ENCODE measurements at regions not wholly inside any gene's neighbourhood (a gene's known extent, or its start where the extent isn't known, plus 50 kb on each side); places are given as distances from the start of the nearest gene placed in this dataset.

DNA sequence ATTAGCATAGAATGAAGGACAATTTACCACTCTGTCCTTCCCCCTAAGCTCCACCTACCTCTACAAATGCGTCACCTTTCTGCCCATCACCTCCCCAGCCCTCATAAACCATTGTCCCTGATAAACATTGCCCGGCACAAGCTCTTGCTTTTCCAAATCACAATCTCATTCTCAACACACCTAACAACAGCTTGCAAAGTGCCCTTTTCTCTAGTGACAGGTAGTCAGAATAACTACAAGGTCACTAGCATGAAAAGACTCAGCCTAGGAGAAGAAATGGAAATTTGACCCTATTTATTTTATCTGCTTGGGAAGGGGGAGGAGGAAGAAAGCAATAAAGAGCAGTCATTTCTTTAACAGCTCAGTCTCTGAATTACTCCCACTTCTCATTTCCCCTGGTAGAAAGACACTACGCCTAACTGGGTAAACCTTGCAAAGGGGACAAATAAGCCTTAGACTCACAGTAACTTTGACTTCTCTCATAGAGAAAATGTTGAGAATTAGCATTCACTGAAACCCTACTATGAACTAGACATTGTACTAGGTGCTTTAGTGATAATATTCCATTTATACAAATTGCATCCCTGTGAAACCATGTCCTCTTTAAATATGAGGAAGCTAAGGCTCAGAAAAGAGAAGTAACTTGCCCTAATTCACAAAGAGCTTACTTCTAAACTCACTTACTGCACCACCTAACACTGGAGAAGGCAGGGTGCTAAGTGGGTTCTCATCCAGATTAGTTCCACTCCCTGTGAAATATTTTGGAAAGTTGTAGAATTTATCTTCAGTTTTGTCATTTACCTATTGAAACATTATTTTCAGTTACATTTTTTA lies 116.2 kb upstream of the FNDC3A start:
- no peak for ATAC-seq (ENCODE audit: low FRiP score)
- H3K27ac ChIP-seq (ENCODE audit: low read depth in 1 of 2, low read length in 2 of 2) = no peak overlapping the region

DNA sequence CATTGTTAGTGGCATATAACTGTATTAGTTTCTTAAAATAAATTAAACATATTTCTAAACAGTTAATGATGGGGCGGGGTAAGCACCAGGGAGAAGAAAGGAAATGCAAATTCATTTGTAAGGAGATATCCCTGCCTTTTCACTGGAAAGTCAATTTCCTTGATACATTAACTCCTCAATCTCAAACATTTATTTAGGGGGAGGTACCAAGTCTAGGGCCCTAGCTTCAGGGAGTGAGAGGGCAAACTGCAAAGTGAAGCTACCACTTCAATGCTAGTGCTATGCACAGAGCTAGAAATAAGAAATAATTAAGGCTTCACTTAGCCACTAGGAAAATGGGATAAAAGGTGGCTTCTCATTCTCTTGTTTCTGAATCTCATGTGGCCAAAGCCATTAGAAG lies 115.3 kb upstream of the FNDC3A start:
- Histone ChIP-seq H3K4me3 (ENCODE audit: low read length in 2 of 2) (no peak overlapping the region), H3K27me3 (ENCODE audit: control insufficient read depth in 1 of 2, insufficient read depth in 2 of 2, low read length in 1 of 2) (no peaks in the 10 kb centered on the region), H3K4me1 (ENCODE audit: control insufficient read depth in 1 of 2, insufficient read depth in 2 of 2, low read length in 2 of 2) (no peaks in the 10 kb centered on the region), H3K36me3 (ENCODE audit: control insufficient read depth in 1 of 2, insufficient read depth in 2 of 2, low read length in 1 of 2) (no peaks in the 10 kb centered on the region), H3K27ac (ENCODE audit: low read depth in 1 of 2, low read length in 2 of 2) (no peak overlapping the region), H3K9me3 (ENCODE audit: control insufficient read depth, low read length) (no peaks in the 10 kb centered on the region)
- intact Hi-C loops (cut with DNase I) = no loop called here
- ATAC-seq (ENCODE audit: low FRiP score) = no peak
- 89 to 95% methylated on average over 1 of the region's 1 CpG for WGBS, 2 donors
- no peak for DNase-seq

More for the DNA sequence above, 116.2 kb upstream of the FNDC3A start:
- intact Hi-C loops (cut with DNase I) = no loop called here
- DNase-seq = no peak
- H3K9me3 ChIP-seq (ENCODE audit: control insufficient read depth, low read length) = no peaks in the 10 kb centered on the region
- H3K27me3 ChIP-seq (ENCODE audit: control insufficient read depth in 1 of 2, insufficient read depth in 2 of 2, low read length in 1 of 2) = no peaks in the 10 kb centered on the region
- no peaks in the 10 kb centered on the region for H3K36me3 ChIP-seq (ENCODE audit: control insufficient read depth in 1 of 2, insufficient read depth in 2 of 2, low read length in 1 of 2)
- H3K4me3 ChIP-seq (ENCODE audit: low read length in 2 of 2) = no peak overlapping the region
- WGBS, 2 donors = 87 to 91% methylated on average over 3 of the region's 3 CpGs
- no peaks in the 10 kb centered on the region for H3K4me1 ChIP-seq (ENCODE audit: control insufficient read depth in 1 of 2, insufficient read depth in 2 of 2, low read length in 2 of 2)

DNA sequence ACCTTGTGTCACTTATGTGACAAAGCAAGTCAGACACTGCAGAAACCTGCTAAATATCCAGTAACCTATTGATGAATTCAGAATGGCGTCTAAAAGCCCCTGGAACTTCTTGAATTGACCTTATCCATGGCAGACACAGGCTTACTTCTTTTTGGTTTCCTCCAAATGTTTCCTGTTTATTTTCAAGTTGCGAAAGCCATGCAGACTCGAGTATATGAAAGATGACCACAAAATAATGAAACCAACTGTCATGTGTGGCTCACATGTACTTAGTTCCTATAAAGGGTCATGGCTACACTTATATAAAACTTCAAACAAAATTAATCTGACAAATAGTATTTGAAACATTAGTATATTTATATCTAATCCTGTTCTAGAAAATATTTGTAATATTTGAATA lies 113.1 kb upstream of the FNDC3A start:
- no peak for ATAC-seq (ENCODE audit: low FRiP score)
- Histone ChIP-seq H3K27me3 (ENCODE audit: control insufficient read depth in 1 of 2, insufficient read depth in 2 of 2, low read length in 1 of 2) (no peaks in the 10 kb centered on the region), H3K27ac (ENCODE audit: low read depth in 1 of 2, low read length in 2 of 2) (no peak overlapping the region), H3K4me3 (ENCODE audit: low read length in 2 of 2) (no peak overlapping the region), H3K4me1 (ENCODE audit: control insufficient read depth in 1 of 2, insufficient read depth in 2 of 2, low read length in 2 of 2) (no peaks in the 10 kb centered on the region), H3K9me3 (ENCODE audit: control insufficient read depth, low read length) (no peaks in the 10 kb centered on the region), H3K36me3 (ENCODE audit: control insufficient read depth in 1 of 2, insufficient read depth in 2 of 2, low read length in 1 of 2) (no peaks in the 10 kb centered on the region)
- intact Hi-C loops (cut with DNase I) = no loop called here
- no peak for DNase-seq
- 83 to 86% methylated on average over 3 of the region's 3 CpGs for WGBS, 2 donors

DNA sequence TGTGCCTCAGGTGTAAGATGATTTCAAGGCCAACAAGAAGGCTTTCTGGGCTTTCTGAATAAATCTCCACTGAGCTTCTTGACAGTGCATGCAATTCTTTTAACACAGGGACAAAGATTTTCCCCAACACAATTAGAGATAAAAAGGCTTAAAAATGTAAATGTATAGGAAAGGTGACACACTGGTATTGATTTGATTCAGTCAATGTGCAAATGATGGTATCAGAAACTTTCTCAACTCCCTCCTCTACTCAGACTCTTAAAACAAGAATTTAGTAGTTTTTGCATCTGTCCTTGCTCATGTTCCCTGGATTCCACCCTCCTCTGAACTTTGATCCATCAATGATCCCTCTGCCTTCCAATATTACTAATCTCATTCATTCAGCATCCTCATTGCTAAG lies 111.6 kb upstream of the FNDC3A start:
- H3K36me3 ChIP-seq (ENCODE audit: control insufficient read depth in 1 of 2, insufficient read depth in 2 of 2, low read length in 1 of 2) = no peaks in the 10 kb centered on the region
- no peak overlapping the region for H3K4me3 ChIP-seq (ENCODE audit: low read length in 2 of 2)
- ATAC-seq (ENCODE audit: low FRiP score) (no peak), DNase-seq (no peak)
- no peak overlapping the region for H3K27ac ChIP-seq (ENCODE audit: low read depth in 1 of 2, low read length in 2 of 2)
- H3K4me1 ChIP-seq (ENCODE audit: control insufficient read depth in 1 of 2, insufficient read depth in 2 of 2, low read length in 2 of 2) = no peaks in the 10 kb centered on the region
- intact Hi-C loops (cut with DNase I) = no loop called here
- H3K27me3 ChIP-seq (ENCODE audit: control insufficient read depth in 1 of 2, insufficient read depth in 2 of 2, low read length in 1 of 2) = no peaks in the 10 kb centered on the region
- no peaks in the 10 kb centered on the region for H3K9me3 ChIP-seq (ENCODE audit: control insufficient read depth, low read length)

DNA sequence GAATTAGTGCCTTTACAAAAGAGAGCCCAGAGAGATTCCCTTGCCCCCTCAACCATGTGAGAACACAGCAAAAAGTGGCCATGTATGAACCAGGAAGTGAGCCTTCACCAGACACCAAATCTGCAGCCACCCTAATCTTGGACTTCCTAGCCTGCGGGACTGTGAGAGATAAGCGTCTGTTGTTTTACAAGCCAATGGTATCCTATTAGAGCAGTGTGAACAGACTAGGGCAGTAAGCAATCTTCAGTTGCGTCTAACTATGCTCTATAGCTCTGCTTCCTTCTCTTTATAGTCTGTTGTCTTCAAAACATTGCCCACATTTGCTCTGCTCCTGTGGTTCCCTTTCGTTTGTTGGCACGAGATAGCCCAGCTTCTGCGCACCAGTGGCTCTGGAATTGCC lies 109.5 kb upstream of the FNDC3A start:
- H3K27ac ChIP-seq (ENCODE audit: low read depth in 1 of 2, low read length in 2 of 2) = no peak overlapping the region
- H3K27me3 ChIP-seq (ENCODE audit: control insufficient read depth in 1 of 2, insufficient read depth in 2 of 2, low read length in 1 of 2) = no peaks in the 10 kb centered on the region
- no peaks in the 10 kb centered on the region for H3K36me3 ChIP-seq (ENCODE audit: control insufficient read depth in 1 of 2, insufficient read depth in 2 of 2, low read length in 1 of 2)
- ATAC-seq (ENCODE audit: low FRiP score) (no peak), DNase-seq (no peak)
- H3K4me1 ChIP-seq (ENCODE audit: control insufficient read depth in 1 of 2, insufficient read depth in 2 of 2, low read length in 2 of 2) = no peaks in the 10 kb centered on the region
- H3K9me3 ChIP-seq (ENCODE audit: control insufficient read depth, low read length) = no peaks in the 10 kb centered on the region
- H3K4me3 ChIP-seq (ENCODE audit: low read length in 2 of 2) = no peak overlapping the region
- intact Hi-C loops (cut with DNase I) = no loop called here
- WGBS, 2 donors = 69 to 72% methylated on average over 6 of the region's 6 CpGs

DNA sequence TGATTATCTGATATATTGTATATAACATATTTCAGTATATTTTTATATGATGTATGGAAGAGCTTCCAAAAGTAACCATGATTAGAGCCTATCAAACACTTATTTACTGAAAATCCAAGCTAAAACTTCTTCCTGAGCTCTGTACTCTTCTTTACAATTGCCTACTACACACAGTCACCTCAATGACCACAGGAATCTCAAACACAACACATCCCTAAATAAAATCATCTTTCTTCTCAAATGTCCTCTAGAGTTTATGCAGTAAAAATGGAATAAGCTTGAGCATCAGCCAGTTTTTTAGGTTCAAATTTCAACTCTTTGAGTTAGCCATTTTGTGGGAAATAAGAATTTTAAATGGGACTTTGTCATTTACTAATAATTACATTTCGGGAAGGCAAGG lies 102.6 kb upstream of the FNDC3A start:
- Histone ChIP-seq H3K4me3 (ENCODE audit: low read length in 2 of 2) (no peak overlapping the region), H3K4me1 (ENCODE audit: control insufficient read depth in 1 of 2, insufficient read depth in 2 of 2, low read length in 2 of 2) (no peaks in the 10 kb centered on the region), H3K27ac (ENCODE audit: low read depth in 1 of 2, low read length in 2 of 2) (no peak overlapping the region), H3K36me3 (ENCODE audit: control insufficient read depth in 1 of 2, insufficient read depth in 2 of 2, low read length in 1 of 2) (no peaks in the 10 kb centered on the region), H3K27me3 (ENCODE audit: control insufficient read depth in 1 of 2, insufficient read depth in 2 of 2, low read length in 1 of 2) (no peaks in the 10 kb centered on the region), H3K9me3 (ENCODE audit: control insufficient read depth, low read length) (no peaks in the 10 kb centered on the region)
- intact Hi-C loops (cut with DNase I) = no loop called here
- ATAC-seq (ENCODE audit: low FRiP score) (no peak), DNase-seq (no peak)
- 91 to 96% methylated on average over 1 of the region's 1 CpG for WGBS, 2 donors

DNA sequence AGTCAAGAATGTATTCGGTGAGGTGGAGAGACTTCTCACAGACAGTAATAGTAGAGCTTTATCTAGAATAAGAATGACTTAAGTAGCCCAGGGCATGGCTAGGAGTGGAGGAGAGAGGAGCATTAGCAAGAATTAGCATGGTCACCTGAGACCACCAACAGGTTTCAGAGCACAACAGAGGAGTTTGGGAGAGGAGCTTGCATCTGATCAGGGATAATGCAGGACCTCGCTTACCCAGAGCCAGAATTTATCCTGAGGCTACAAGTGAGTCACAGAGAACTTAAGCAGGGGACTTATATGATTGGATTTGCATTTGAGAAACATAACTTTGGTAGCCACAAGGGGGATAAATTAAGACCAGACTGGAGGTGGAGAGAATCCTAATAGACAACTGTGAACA lies 102.1 kb upstream of the FNDC3A start:
- no peak for DNase-seq
- ATAC-seq (ENCODE audit: low FRiP score) = no peak
- H3K36me3 ChIP-seq (ENCODE audit: control insufficient read depth in 1 of 2, insufficient read depth in 2 of 2, low read length in 1 of 2) = no peaks in the 10 kb centered on the region
- no peak overlapping the region for H3K27ac ChIP-seq (ENCODE audit: low read depth in 1 of 2, low read length in 2 of 2)
- H3K4me1 ChIP-seq (ENCODE audit: control insufficient read depth in 1 of 2, insufficient read depth in 2 of 2, low read length in 2 of 2) = no peaks in the 10 kb centered on the region
- H3K9me3 ChIP-seq (ENCODE audit: control insufficient read depth, low read length) = no peaks in the 10 kb centered on the region
- 75 to 84% methylated on average over 2 of the region's 2 CpGs for WGBS, 2 donors
- no peaks in the 10 kb centered on the region for H3K27me3 ChIP-seq (ENCODE audit: control insufficient read depth in 1 of 2, insufficient read depth in 2 of 2, low read length in 1 of 2)
- H3K4me3 ChIP-seq (ENCODE audit: low read length in 2 of 2) = no peak overlapping the region
- intact Hi-C loops (cut with DNase I) = no loop called here

DNA sequence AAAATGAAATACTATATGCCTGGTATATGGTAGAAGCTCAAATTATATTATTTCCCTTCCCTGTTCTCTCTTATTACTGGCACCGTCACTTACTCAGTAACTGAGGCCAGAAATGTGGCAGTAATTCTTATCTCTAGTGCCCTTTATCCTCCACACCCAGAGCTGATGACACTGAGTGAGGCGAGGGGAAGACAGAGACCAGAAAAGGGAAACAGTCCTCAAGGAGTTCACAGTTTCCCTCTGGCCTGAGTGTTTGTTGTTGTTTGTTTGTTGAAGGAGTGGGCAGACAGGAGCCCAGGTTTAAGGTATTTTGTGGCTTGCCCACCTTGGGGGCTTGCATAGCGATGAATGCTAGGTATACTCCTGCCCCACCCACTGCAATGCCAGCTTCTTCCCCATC lies 101.5 kb upstream of the FNDC3A start:
- no peaks in the 10 kb centered on the region for H3K4me1 ChIP-seq (ENCODE audit: control insufficient read depth in 1 of 2, insufficient read depth in 2 of 2, low read length in 2 of 2)
- H3K36me3 ChIP-seq (ENCODE audit: control insufficient read depth in 1 of 2, insufficient read depth in 2 of 2, low read length in 1 of 2) = no peaks in the 10 kb centered on the region
- no peak overlapping the region for H3K4me3 ChIP-seq (ENCODE audit: low read length in 2 of 2)
- 89 to 90% methylated on average over 3 of the region's 3 CpGs for WGBS, 2 donors
- ATAC-seq (ENCODE audit: low FRiP score) = no peak
- DNase-seq = no peak
- H3K9me3 ChIP-seq (ENCODE audit: control insufficient read depth, low read length) = no peaks in the 10 kb centered on the region
- H3K27ac ChIP-seq (ENCODE audit: low read depth in 1 of 2, low read length in 2 of 2) = no peak overlapping the region
- intact Hi-C loops (cut with DNase I) = no loop called here
- no peaks in the 10 kb centered on the region for H3K27me3 ChIP-seq (ENCODE audit: control insufficient read depth in 1 of 2, insufficient read depth in 2 of 2, low read length in 1 of 2)

DNA sequence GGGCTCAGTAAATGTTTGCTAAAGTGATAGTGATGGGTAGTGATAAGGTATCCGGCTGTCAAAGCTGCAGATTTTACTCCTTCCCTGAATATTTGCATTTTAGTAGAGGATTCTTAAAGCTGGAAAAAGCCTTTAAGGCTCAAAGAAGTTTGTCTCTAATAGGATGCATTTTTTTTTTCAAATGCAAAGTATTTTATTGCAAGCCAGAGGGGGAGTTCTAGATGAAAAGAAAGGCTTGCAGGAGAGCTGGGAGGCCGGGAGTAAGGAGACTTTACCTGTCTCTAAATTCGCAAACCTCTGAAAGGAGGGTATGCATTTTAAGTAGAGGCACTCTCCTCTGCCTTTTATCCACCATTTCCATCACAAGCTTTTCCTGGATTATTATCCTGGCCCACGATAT lies 100.7 kb upstream of the FNDC3A start:
- no peaks in the 10 kb centered on the region for H3K4me1 ChIP-seq (ENCODE audit: control insufficient read depth in 1 of 2, insufficient read depth in 2 of 2, low read length in 2 of 2)
- no peaks in the 10 kb centered on the region for H3K9me3 ChIP-seq (ENCODE audit: control insufficient read depth, low read length)
- ATAC-seq (ENCODE audit: low FRiP score) = no peak
- 77 to 78% methylated on average over 4 of the region's 4 CpGs for WGBS, 2 donors
- no peaks in the 10 kb centered on the region for H3K36me3 ChIP-seq (ENCODE audit: control insufficient read depth in 1 of 2, insufficient read depth in 2 of 2, low read length in 1 of 2)
- no peak overlapping the region for H3K27ac ChIP-seq (ENCODE audit: low read depth in 1 of 2, low read length in 2 of 2)
- H3K27me3 ChIP-seq (ENCODE audit: control insufficient read depth in 1 of 2, insufficient read depth in 2 of 2, low read length in 1 of 2) = no peaks in the 10 kb centered on the region
- DNase-seq = no peak
- no peak overlapping the region for H3K4me3 ChIP-seq (ENCODE audit: low read length in 2 of 2)
- intact Hi-C loops (cut with DNase I) = no loop called here

Measured in aorta (tissue), 5 donors.